A673 (cell line): ENCODE measurements at regions not wholly inside any gene's neighbourhood (a gene's known extent, or its start where the extent isn't known, plus 50 kb on each side); places are given as distances from the start of the nearest gene placed in this dataset.
"Not testable (repeated sequence)": the region's sequence is repeated elsewhere in the genome, so short reads cannot be mapped to it uniquely, and the experiment has no call there.

Experiments used
- BruUV-seq: library from RNA; stranded (reverse); fragments of 400-500 nt; replicated peaks from 2 replicates; lab custom pipeline; 2021; lab: Mats Ljungman, UMichigan
- CTCF ChIA-PET: fragments of 300-600 bp; sonication (Branson Sonifier 250); formaldehyde crosslinking; loops from one replicate; lab custom pipeline; 2022; ENCODE audit warnings: antibody characterized with exemption; lab: Charles Lee
- POLR2A ChIA-PET: fragments of 300-600 bp; sonication (Branson Sonifier 250); formaldehyde crosslinking; loops from one replicate; lab custom pipeline; 2022; ENCODE audit warnings: antibody characterized with exemption; ENCODE audit not compliant: low non-redundant PET; lab: Charles Lee
- DNase-seq: peaks from one replicate; pipeline ENCODE4 v3.0.0-alpha.2; 2015; ENCODE audit warnings: low spot score
- H3K27ac ChIP-seq: fragments of 200-600 bp; sonication (generic); 2 replicates; pipeline ENCODE4 v1.5.1; 2016; ENCODE audit warnings: mixed run types, low read depth, mild to moderate bottlenecking, mixed read lengths, antibody characterized with exemption, low read length; ENCODE audit not compliant: poor library complexity, severe bottlenecking
- H3K27me3 ChIP-seq: fragments of 200-600 bp; sonication (generic); replicated peaks from 2 replicates; pipeline ENCODE4 v1.6.1; 2017; ENCODE audit warnings: mixed run types, low read depth, mild to moderate bottlenecking, mixed read lengths, antibody characterized with exemption, low read length; ENCODE audit not compliant: insufficient read depth, poor library complexity
- H3K36me3 ChIP-seq: fragments of 200-600 bp; sonication (generic); 2 replicates; pipeline ENCODE4 v1.6.1; 2016; ENCODE audit warnings: mixed run types, mild to moderate bottlenecking, mixed read lengths, antibody characterized with exemption, low read length; ENCODE audit not compliant: insufficient read depth, poor library complexity, severe bottlenecking
- H3K4me1 ChIP-seq: fragments of 200-600 bp; sonication (generic); 2 replicates; pipeline ENCODE4 v1.6.1; 2017; ENCODE audit warnings: mixed run types, mild to moderate bottlenecking, mixed read lengths, antibody characterized with exemption, low read length; ENCODE audit not compliant: insufficient read depth, poor library complexity, severe bottlenecking
- H3K4me3 ChIP-seq: fragments of 200-600 bp; sonication (generic); 2 replicates; pipeline ENCODE4 v1.5.1; 2016; ENCODE audit warnings: low read depth, mixed run types, mild to moderate bottlenecking, mixed read lengths, low read length; ENCODE audit not compliant: poor library complexity, severe bottlenecking
- H3K9me3 ChIP-seq: fragments of 200-600 bp; sonication (generic); 2 replicates; pipeline ENCODE4 v1.6.1; 2016; ENCODE audit warnings: mixed run types, low read depth, mild to moderate bottlenecking, mixed read lengths, antibody characterized with exemption, low read length; ENCODE audit not compliant: poor library complexity, severe bottlenecking
- CTCF ChIP-seq: fragments of 300-800, 200-600 bp; sonication (generic); conservative IDR thresholded peaks from 2 replicates; pipeline ENCODE4 v1.5.1; 2017; ENCODE audit warnings: low read depth, mild to moderate bottlenecking, antibody characterized with exemption, low read length, moderate library complexity, mixed read lengths
- EZH2 ChIP-seq: fragments of 200-600 bp; sonication (generic); IDR thresholded peaks from 2 replicates; pipeline ENCODE4 v1.6.1; 2017; ENCODE audit warnings: borderline replicate concordance, low read depth, mild to moderate bottlenecking, mixed read lengths, antibody characterized with exemption, low read length; ENCODE audit not compliant: poor library complexity, severe bottlenecking
- intact Hi-C: fragments of 100-400 bp; cut with micrococcal nuclease; formaldehyde crosslinking; loops from one replicate; pipeline ENCODE4 v1.10.0; 2022; ENCODE audit not compliant: unreplicated experiment

DNA sequence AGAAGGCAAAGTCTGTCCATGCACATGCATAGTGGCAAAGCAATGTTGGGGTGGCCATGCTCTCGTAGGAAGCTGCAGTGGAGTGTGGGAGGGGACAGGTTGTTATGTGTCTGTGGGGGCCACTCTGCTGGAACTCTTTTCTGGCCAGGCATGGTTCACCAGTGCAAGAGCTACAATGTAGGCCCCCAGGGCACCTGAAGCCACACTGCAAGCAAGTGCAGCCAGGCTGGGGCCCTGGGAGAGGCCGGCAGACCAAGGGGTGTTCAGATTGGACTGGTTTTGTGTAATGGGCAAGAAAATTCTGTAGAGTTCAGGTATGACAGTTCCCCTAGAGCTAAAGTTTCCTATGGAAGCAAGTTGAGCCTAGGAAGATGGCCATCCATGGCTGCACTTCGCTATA lies 97.0 kb upstream of the ZC4H2 start:
- BruUV-seq = no TSS peak
- POLR2A ChIA-PET = no interaction called here
- no peak for TF ChIP-seq EZH2
- TF ChIP-seq CTCF = no peak
- H3K36me3 ChIP-seq = no peaks in the 10 kb centered on the region
- H3K4me3 ChIP-seq = no peak overlapping the region
- H3K27me3 ChIP-seq = no peaks in the 10 kb centered on the region
- CTCF ChIA-PET = no interaction called here
- intact Hi-C loops = no loop called here
- DNase-seq = no peak
- H3K9me3 ChIP-seq = peaks cover 64% of the 10 kb centered on the region
- H3K4me1 ChIP-seq = no peaks in the 10 kb centered on the region
- no peak overlapping the region for H3K27ac ChIP-seq

DNA sequence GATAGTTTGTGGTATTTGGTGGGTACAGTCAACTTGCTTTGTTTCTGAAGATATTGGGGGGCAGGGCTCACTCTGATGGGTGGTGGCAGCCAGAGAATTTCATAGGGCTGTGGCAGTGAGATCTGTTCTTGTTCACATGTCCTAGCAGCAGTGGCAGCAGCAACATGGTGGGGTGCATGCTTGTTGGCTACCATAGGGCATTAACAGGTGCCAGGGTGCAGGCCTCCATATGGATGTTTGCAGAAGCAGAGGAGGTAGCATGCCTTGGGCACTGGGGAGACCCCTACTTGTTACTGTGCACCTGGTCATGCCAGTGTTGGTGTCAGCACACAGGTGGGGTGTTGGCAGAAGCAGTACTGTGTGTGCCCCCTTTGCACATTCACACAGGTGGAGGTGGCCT lies 96.3 kb upstream of the ZC4H2 start:
- no peak overlapping the region for H3K27ac ChIP-seq
- intact Hi-C loops = no loop called here
- TF ChIP-seq EZH2 = no peak
- no peak for TF ChIP-seq CTCF
- DNase-seq = no peak
- H3K4me1 ChIP-seq = no peaks in the 10 kb centered on the region
- ChIA-PET POLR2A (no interaction called here), CTCF (no interaction called here)
- H3K36me3 ChIP-seq = no peaks in the 10 kb centered on the region
- no peak overlapping the region for H3K4me3 ChIP-seq
- BruUV-seq = no TSS peak
- peaks cover 58% of the 10 kb centered on the region for H3K9me3 ChIP-seq
- no peaks in the 10 kb centered on the region for H3K27me3 ChIP-seq

GRCh38 chrX:65058626-65059025 lies 82.4 kb upstream of the ZC4H2 start:
- H3K27me3 ChIP-seq, CTCF ChIA-PET, H3K36me3 ChIP-seq, H3K9me3 ChIP-seq, intact Hi-C loops, H3K4me1 ChIP-seq, BruUV-seq, DNase-seq, H3K27ac ChIP-seq, H3K4me3 ChIP-seq, POLR2A ChIA-PET: not testable (repeated sequence)

GRCh38 chrX:65045001-65045400 lies 68.8 kb upstream of the ZC4H2 start:
- ChIA-PET POLR2A (no interaction called here), CTCF (no interaction called here)

More at GRCh38 chrX:65045001-65045400, 68.8 kb upstream of the ZC4H2 start:
- Histone ChIP-seq H3K4me3 (no peak overlapping the region), H3K9me3 (peaks cover 34% of the 10 kb centered on the region), H3K4me1 (no peaks in the 10 kb centered on the region), H3K27me3 (no peaks in the 10 kb centered on the region), H3K27ac (no peak overlapping the region), H3K36me3 (no peaks in the 10 kb centered on the region)
- BruUV-seq = no TSS peak
- DNase-seq = no peak
- TF ChIP-seq EZH2 (no peak), CTCF (no peak)
- intact Hi-C loops = loop anchor here (10.0 kb wide), 1 partner anchor 60 kb away; no protein-coding TSS in a partner anchor
